HG02610 (cell line): ENCODE measurements at regions not wholly inside any gene's neighbourhood (a gene's known extent, or its start where the extent isn't known, plus 50 kb on each side); places are given as distances from the start of the nearest gene placed in this dataset.
A peak's percentile ranks its signal among the peaks of the same experiment; 100 is the strongest.

Experiments used
- ATAC-seq: cut with Tn5 transposase; IDR thresholded peaks from one replicate; pipeline ENCODE4 v1.9.1; 2021; ENCODE audit warnings: mild to moderate bottlenecking, moderate library complexity; ENCODE audit not compliant: unreplicated experiment

DNA sequence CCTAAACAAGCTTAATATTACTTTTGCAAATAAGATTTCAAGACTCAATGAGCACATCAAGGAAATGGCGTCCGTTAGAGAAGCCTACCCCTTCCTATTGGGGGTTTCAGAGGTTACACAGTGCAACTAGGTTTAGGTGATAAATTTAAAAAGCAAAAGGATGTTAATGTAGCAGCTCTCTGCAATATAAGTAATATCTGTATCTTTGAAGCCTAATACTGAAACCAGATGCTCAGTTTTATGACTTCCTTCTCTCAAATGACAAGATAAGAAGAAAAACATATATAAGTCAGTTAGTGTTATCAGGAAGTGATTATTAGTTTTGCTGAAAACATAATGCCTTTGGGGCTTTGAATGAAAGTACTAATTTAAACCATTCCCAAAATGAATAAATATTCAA is 54.3 kb upstream of the MED13 start:
- peak; percentile 90 for ATAC-seq
